ENCODE measurements at regions not wholly inside any gene's neighbourhood (a gene's known extent, or its start where the extent isn't known, plus 50 kb on each side); places are given as distances from the start of the nearest gene placed in this dataset.
"Not testable (repeated sequence)": the region's sequence is repeated elsewhere in the genome, so short reads cannot be mapped to it uniquely, and the experiment has no call there.

DNA sequence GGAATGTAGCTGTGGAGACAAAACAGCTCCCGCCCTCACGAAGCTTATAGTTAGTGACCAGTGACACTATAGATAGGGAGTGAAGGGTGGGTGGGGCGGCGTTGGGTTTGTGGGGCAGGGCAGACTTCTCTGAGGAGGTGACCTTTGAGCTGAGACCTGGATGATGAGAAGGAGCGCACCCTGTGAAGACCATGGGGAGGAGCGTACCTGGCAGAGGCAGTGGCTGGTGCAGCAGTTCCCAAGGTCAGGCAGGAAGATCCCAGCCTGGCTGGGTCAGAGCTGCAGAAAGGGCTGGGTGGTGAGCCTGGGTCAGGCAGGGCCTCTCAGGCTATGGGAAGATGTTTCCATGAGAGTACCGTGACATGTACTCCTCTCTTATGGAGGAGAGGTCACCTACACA lies 135.0 kb upstream of the RCN1 start:
- Histone ChIP-seq H3K9me3 (ENCODE audit: insufficient read depth, low read length) (no peaks in the 10 kb centered on the region), H3K9ac (ENCODE audit: low read length) (no peak overlapping the region), H3K36me3 (ENCODE audit: low read length) (no peaks in the 10 kb centered on the region), H3K27ac (ENCODE audit: low read depth, low read length) (no peak overlapping the region), H3K9me2 (replicated peaks; ENCODE audit: insufficient read depth, low read length) (no peaks in the 10 kb centered on the region), H3F3A (ENCODE audit: insufficient read depth) (no peaks in the 10 kb centered on the region), H2AFZ (ENCODE audit: low read depth, low read length, severe bottlenecking) (no peak overlapping the region), H3K4me2 (ENCODE audit: low read depth, low read length, poor library complexity, severe bottlenecking) (no peak overlapping the region), H3K27me3 (ENCODE audit: low read length) (no peaks in the 10 kb centered on the region), H3K79me2 (ENCODE audit: insufficient read depth, low read length) (no peaks in the 10 kb centered on the region), H4K20me1 (ENCODE audit: low read depth, low read length) (no peaks in the 10 kb centered on the region), H3K4me3 (ENCODE audit: insufficient read depth, low read length, poor library complexity, severe bottlenecking) (no peak overlapping the region)
- no peak for TF ChIP-seq EZH2phosphoT487 (conservative IDR thresholded peaks at IDR 0.05; ENCODE audit: low read length)
- TF ChIP-seq, protein P1, sequence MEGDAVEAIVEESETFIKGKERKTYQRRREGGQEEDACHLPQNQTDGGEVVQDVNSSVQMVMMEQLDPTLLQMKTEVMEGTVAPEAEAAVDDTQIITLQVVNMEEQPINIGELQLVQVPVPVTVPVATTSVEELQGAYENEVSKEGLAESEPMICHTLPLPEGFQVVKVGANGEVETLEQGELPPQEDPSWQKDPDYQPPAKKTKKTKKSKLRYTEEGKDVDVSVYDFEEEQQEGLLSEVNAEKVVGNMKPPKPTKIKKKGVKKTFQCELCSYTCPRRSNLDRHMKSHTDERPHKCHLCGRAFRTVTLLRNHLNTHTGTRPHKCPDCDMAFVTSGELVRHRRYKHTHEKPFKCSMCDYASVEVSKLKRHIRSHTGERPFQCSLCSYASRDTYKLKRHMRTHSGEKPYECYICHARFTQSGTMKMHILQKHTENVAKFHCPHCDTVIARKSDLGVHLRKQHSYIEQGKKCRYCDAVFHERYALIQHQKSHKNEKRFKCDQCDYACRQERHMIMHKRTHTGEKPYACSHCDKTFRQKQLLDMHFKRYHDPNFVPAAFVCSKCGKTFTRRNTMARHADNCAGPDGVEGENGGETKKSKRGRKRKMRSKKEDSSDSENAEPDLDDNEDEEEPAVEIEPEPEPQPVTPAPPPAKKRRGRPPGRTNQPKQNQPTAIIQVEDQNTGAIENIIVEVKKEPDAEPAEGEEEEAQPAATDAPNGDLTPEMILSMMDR (IDR thresholded peaks at IDR 0.05; ENCODE audit: insufficient read depth, low read length, poor library complexity, severe bottlenecking), result no peak

DNA sequence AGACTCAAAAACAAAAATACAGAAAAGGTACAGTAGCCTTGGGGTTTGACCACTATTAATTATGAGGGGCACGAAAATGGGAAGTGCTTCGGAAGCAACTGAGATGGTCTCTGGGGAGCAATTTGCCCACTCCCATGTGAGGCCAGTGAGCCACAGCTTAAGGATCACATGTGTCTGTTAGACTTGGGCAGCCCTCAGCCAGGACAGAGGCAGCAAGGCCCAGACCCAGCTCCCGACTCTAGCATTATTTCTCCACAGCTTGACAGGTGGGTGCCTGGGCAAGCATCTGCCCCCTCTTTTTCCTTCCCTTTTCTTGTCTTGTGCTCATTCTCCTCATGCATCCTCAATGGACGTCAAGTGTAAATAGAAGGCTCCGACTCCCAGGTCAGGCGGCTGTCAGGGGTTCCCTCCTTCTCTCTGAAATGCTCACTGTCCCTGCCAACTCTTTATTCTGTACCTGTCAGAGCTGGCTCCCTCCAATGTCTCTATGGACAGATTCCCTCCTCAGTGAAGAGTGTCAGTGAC lies 137.0 kb upstream of the RCN1 start:
- no peaks in the 10 kb centered on the region for H3K36me3 ChIP-seq (ENCODE audit: low read length)
- no peaks in the 10 kb centered on the region for H3K9me2 ChIP-seq (replicated peaks; ENCODE audit: insufficient read depth, low read length)
- no peak overlapping the region for H3K4me2 ChIP-seq (ENCODE audit: low read depth, low read length, poor library complexity, severe bottlenecking)
- no peak overlapping the region for H3K27ac ChIP-seq (ENCODE audit: low read depth, low read length)
- no peaks in the 10 kb centered on the region for H3F3A ChIP-seq (ENCODE audit: insufficient read depth)
- no peak overlapping the region for H3K9ac ChIP-seq (ENCODE audit: low read length)
- no peaks in the 10 kb centered on the region for H3K27me3 ChIP-seq (ENCODE audit: low read length)
- H3K4me3 ChIP-seq (ENCODE audit: insufficient read depth, low read length, poor library complexity, severe bottlenecking), result no peak overlapping the region
- no peaks in the 10 kb centered on the region for H3K79me2 ChIP-seq (ENCODE audit: insufficient read depth, low read length)
- TF ChIP-seq, protein P1 (IDR thresholded peaks at IDR 0.05; ENCODE audit: insufficient read depth, low read length, poor library complexity, severe bottlenecking), result no peak
- no peak for TF ChIP-seq EZH2phosphoT487 (conservative IDR thresholded peaks at IDR 0.05; ENCODE audit: low read length)
- no peaks in the 10 kb centered on the region for H4K20me1 ChIP-seq (ENCODE audit: low read depth, low read length)
- H2AFZ ChIP-seq (ENCODE audit: low read depth, low read length, severe bottlenecking), result no peak overlapping the region
- H3K9me3 ChIP-seq (ENCODE audit: insufficient read depth, low read length), result no peaks in the 10 kb centered on the region

DNA sequence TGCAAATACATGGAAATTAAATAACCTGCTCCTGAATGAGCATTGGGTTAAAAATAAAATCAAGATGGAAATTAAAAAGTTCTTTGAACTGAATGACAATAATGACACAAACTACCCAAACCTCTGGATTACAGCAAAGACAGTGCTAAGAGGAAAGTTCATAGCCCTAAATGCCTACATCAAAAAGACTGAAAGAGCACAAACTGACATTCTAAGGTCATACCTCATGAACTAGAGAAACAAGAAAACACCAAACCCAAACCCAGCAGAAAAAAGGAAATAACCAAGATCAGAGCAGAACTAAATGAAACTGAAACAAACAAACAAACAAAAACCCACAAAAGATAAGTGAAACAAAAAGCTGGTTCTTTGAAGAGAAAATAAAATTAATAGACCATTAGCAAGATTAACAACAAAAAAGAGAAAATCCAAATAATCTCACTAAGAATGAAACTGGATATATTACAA lies 138.6 kb upstream of the PAX6 start:
- H3K4me3 ChIP-seq (ENCODE audit: insufficient read depth, low read length, poor library complexity, severe bottlenecking); H3K9ac ChIP-seq (ENCODE audit: low read length); H3K27ac ChIP-seq (ENCODE audit: low read depth, low read length); H3K36me3 ChIP-seq (ENCODE audit: low read length); H3K9me2 ChIP-seq (replicated peaks; ENCODE audit: insufficient read depth, low read length); H3K27me3 ChIP-seq (ENCODE audit: low read length); H3K4me2 ChIP-seq (ENCODE audit: low read depth, low read length, poor library complexity, severe bottlenecking); H3F3A ChIP-seq (ENCODE audit: insufficient read depth); H2AFZ ChIP-seq (ENCODE audit: low read depth, low read length, severe bottlenecking); H3K9me3 ChIP-seq (ENCODE audit: insufficient read depth, low read length); H4K20me1 ChIP-seq (ENCODE audit: low read depth, low read length); H3K79me2 ChIP-seq (ENCODE audit: insufficient read depth, low read length): not testable (repeated sequence)

DNA sequence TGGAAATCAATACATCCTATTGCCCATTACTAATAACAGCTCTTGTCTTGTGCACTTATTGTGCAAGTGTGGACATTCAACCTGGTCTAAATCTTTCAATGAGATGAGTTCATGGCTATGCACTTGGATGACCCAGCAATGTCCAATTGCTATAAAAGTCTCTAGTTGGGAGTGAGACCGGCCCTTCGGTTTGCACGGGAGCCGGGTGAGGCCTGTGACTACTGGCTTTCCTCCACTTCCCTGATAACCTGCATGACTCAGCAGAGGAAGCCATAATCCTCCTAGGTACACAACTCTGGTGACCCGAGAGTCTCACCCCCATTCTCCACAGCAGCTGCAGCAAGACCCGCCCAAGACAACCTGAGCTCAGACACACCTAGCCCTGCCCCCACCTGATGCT lies 135.9 kb upstream of the PAX6 start:
- H3K4me2 ChIP-seq (ENCODE audit: low read depth, low read length, poor library complexity, severe bottlenecking), result no peak overlapping the region
- no peaks in the 10 kb centered on the region for H3K9me3 ChIP-seq (ENCODE audit: insufficient read depth, low read length)
- TF ChIP-seq EZH2phosphoT487 (conservative IDR thresholded peaks at IDR 0.05; ENCODE audit: low read length), result no peak
- TF ChIP-seq, protein P1 (IDR thresholded peaks at IDR 0.05; ENCODE audit: insufficient read depth, low read length, poor library complexity, severe bottlenecking), result no peak
- no peak overlapping the region for H2AFZ ChIP-seq (ENCODE audit: low read depth, low read length, severe bottlenecking)
- no peaks in the 10 kb centered on the region for H4K20me1 ChIP-seq (ENCODE audit: low read depth, low read length)
- H3K79me2 ChIP-seq (ENCODE audit: insufficient read depth, low read length), result no peaks in the 10 kb centered on the region
- H3K4me3 ChIP-seq (ENCODE audit: insufficient read depth, low read length, poor library complexity, severe bottlenecking), result no peak overlapping the region
- no peaks in the 10 kb centered on the region for H3F3A ChIP-seq (ENCODE audit: insufficient read depth)
- no peak overlapping the region for H3K27ac ChIP-seq (ENCODE audit: low read depth, low read length)
- no peak overlapping the region for H3K9ac ChIP-seq (ENCODE audit: low read length)
- H3K36me3 ChIP-seq (ENCODE audit: low read length), result no peaks in the 10 kb centered on the region
- no peaks in the 10 kb centered on the region for H3K27me3 ChIP-seq (ENCODE audit: low read length)
- no peaks in the 10 kb centered on the region for H3K9me2 ChIP-seq (replicated peaks; ENCODE audit: insufficient read depth, low read length)
